ENCODE measurements at regions not wholly inside any gene's neighbourhood (a gene's known extent, or its start where the extent isn't known, plus 50 kb on each side); places are given as distances from the start of the nearest gene placed in this dataset.

DNA sequence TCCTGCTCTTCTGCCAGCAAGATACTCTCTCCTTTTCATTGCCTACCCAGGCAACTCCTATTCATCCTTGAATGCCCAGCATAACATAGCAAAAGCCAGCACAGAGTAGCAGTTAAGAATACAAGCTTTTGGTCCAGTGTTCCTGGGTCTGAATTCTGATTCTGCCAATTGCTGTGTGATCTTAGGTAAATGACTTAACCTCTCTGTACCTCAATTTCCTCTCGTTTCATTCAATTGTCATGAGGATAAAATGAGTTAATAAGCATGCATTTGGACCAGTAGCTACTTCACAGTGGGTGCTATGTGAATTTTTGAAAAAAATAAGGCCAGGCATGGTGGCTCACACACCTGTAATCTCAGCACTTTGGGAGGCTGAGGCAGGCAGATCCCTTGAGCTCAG is 346.0 kb downstream of the BUD13 start:
- no peak for ATAC-seq
- no peaks in the 10 kb centered on the region for H3K4me1 Mint-ChIP-seq
- H3K27me3 ChIP-seq (ENCODE audit: control insufficient read depth, insufficient read depth, low read length) = no peaks in the 10 kb centered on the region
- H3K27me3 Mint-ChIP-seq (ENCODE audit: low read depth in 2 of 2) = peaks cover 3 to 22% of the 10 kb centered on the region in 2 donors
- no CpG with 5 or more reads among the region's 1 CpG for WGBS (ENCODE audit: insufficient coverage)
- H3K9me3 ChIP-seq (ENCODE audit: control insufficient read depth, insufficient read depth, low read length) = no peaks in the 10 kb centered on the region
- no peaks in the 10 kb centered on the region for H3K36me3 ChIP-seq (ENCODE audit: control insufficient read depth, insufficient read depth, low read length)
- no peak overlapping the region for H3K27ac ChIP-seq (ENCODE audit: low read length)
- H3K27ac Mint-ChIP-seq = no peak overlapping the region
- H3K9me3 Mint-ChIP-seq = no peaks in the 10 kb centered on the region
- no peak for DNase-seq
- intact Hi-C loops (cut with micrococcal nuclease) = no loop called here
- H3K36me3 Mint-ChIP-seq = no peaks in the 10 kb centered on the region
- H3K4me3 Mint-ChIP-seq = no peak overlapping the region
- TF ChIP-seq, protein P1, sequence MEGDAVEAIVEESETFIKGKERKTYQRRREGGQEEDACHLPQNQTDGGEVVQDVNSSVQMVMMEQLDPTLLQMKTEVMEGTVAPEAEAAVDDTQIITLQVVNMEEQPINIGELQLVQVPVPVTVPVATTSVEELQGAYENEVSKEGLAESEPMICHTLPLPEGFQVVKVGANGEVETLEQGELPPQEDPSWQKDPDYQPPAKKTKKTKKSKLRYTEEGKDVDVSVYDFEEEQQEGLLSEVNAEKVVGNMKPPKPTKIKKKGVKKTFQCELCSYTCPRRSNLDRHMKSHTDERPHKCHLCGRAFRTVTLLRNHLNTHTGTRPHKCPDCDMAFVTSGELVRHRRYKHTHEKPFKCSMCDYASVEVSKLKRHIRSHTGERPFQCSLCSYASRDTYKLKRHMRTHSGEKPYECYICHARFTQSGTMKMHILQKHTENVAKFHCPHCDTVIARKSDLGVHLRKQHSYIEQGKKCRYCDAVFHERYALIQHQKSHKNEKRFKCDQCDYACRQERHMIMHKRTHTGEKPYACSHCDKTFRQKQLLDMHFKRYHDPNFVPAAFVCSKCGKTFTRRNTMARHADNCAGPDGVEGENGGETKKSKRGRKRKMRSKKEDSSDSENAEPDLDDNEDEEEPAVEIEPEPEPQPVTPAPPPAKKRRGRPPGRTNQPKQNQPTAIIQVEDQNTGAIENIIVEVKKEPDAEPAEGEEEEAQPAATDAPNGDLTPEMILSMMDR (IDR thresholded peaks at IDR 0.05) = no peak
- H3K4me1 ChIP-seq (ENCODE audit: control insufficient read depth, insufficient read depth, low read length) = no peaks in the 10 kb centered on the region
- H3K4me3 ChIP-seq (ENCODE audit: low read length) = no peak overlapping the region

DNA sequence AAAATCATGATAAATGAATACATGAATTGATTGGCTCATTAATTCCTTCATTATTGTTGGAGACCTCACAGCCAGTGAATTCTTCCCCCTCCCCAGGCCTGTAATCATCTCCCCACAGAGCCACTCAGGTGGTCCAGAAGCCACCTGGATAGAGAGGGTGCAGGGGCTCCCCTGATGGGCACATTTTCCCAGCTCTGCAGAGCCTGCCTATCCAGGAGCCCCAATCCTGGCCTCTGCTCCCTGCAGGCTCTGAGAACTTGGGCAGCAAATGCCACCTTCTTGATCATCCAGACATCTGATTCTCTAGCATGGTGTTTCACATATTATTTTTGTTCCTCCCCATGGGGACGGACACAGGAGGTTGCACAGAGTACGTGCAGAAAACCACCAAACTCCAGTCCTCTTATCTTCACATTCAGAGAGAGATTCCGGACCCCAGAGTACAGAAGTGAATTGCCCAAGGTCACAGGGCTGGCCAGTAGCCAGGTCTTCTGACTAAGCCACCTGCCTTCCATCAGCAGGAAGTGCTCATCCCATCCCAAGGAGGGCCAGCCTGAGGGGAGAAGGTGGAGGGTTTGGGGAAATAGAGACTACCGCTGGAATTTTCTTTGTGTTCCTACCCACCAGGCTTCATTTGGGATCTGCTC is 348.0 kb downstream of the BUD13 start:
- TF ChIP-seq, protein P1 (IDR thresholded peaks at IDR 0.05) = no peak
- no peaks in the 10 kb centered on the region for H3K27me3 ChIP-seq (ENCODE audit: control insufficient read depth, insufficient read depth, low read length)
- no peak overlapping the region for H3K27ac Mint-ChIP-seq
- no peaks in the 10 kb centered on the region for H3K9me3 ChIP-seq (ENCODE audit: control insufficient read depth, insufficient read depth, low read length)
- no peaks in the 10 kb centered on the region for H3K4me1 ChIP-seq (ENCODE audit: control insufficient read depth, insufficient read depth, low read length)
- 77% methylated on average over 4 of the region's 4 CpGs for WGBS (ENCODE audit: insufficient coverage)
- intact Hi-C loops (cut with micrococcal nuclease) = no loop called here
- no peaks in the 10 kb centered on the region for H3K4me1 Mint-ChIP-seq
- H3K36me3 Mint-ChIP-seq = no peaks in the 10 kb centered on the region
- no peak overlapping the region for H3K4me3 ChIP-seq (ENCODE audit: low read length)
- H3K27ac ChIP-seq (ENCODE audit: low read length) = no peak overlapping the region
- H3K27me3 Mint-ChIP-seq (ENCODE audit: low read depth in 2 of 2) = peaks cover 4 to 31% of the 10 kb centered on the region in 2 donors
- H3K36me3 ChIP-seq (ENCODE audit: control insufficient read depth, insufficient read depth, low read length) = no peaks in the 10 kb centered on the region
- no peaks in the 10 kb centered on the region for H3K9me3 Mint-ChIP-seq
- no peak for DNase-seq
- H3K4me3 Mint-ChIP-seq = no peak overlapping the region
- no peak for ATAC-seq

DNA sequence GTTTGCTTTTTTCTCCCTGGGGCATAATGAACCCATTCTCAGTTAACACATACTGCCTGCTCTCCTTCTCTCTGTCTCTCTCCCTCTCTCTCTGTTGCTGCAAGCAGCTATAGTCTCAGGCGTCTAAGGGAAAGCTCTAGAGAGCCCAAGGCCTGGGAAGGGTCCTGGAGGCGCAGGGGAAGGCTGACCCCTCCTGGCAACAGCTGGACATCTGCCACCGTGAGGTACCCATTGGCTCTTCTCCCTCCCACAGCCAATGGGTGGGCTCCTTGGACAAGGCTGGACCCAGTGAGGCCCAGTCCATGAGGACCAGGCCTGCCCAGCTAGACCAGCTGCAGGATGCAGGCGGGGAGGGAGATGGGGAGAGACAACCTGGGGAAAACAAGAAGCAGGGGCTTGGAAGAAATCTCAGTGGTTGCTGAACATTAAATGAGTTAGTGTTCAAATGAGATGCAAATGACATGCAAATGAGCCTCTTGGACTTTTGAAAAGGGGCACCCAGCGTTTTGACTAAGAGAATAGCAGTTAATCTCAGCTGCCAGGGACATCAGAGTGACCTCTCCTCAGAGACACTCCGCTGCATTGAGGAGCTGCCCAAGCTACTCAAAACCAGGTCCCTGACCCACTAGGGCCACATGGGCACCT is 349.7 kb downstream of the BUD13 start:
- H3K36me3 Mint-ChIP-seq = no peaks in the 10 kb centered on the region
- TF ChIP-seq, protein P1 (IDR thresholded peaks at IDR 0.05) = no peak
- no peak overlapping the region for H3K4me3 ChIP-seq (ENCODE audit: low read length)
- no peak overlapping the region for H3K27ac Mint-ChIP-seq
- H3K27ac ChIP-seq (ENCODE audit: low read length) = no peak overlapping the region
- no peaks in the 10 kb centered on the region for H3K9me3 Mint-ChIP-seq
- no peaks in the 10 kb centered on the region for H3K27me3 ChIP-seq (ENCODE audit: control insufficient read depth, insufficient read depth, low read length)
- no peaks in the 10 kb centered on the region for H3K4me1 ChIP-seq (ENCODE audit: control insufficient read depth, insufficient read depth, low read length)
- WGBS (ENCODE audit: insufficient coverage) = 79% methylated on average over 6 of the region's 6 CpGs
- no peaks in the 10 kb centered on the region for H3K4me1 Mint-ChIP-seq
- no peaks in the 10 kb centered on the region for H3K36me3 ChIP-seq (ENCODE audit: control insufficient read depth, insufficient read depth, low read length)
- intact Hi-C loops (cut with micrococcal nuclease) = no loop called here
- ATAC-seq = no peak
- no peak for DNase-seq
- H3K27me3 Mint-ChIP-seq (ENCODE audit: low read depth in 2 of 2) = peaks cover 3 to 23% of the 10 kb centered on the region in 2 donors
- no peak overlapping the region for H3K4me3 Mint-ChIP-seq
- H3K9me3 ChIP-seq (ENCODE audit: control insufficient read depth, insufficient read depth, low read length) = no peaks in the 10 kb centered on the region

DNA sequence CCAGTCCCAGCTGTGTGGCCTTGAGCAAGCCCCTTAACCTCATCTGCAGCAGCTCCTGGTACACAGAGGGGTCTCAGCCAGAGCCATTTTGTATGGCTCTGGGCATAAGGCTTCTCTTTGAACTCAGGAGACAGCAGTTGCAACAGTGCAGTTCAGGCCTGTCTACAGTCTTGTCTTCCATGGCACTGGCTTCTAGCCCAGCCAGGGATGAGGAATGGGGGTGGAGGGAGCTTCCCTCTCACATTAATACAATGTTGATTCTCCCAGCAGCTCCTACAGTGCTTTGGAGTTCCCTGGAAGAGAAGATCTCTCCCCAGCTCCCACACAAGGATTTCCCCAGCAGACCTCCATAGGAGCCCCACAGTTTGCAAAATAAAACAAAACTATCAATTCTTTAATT is 350.2 kb downstream of the BUD13 start:
- H3K27ac Mint-ChIP-seq = no peak overlapping the region
- H3K4me3 Mint-ChIP-seq = no peak overlapping the region
- no peaks in the 10 kb centered on the region for H3K36me3 Mint-ChIP-seq
- Histone ChIP-seq H3K36me3 (ENCODE audit: control insufficient read depth, insufficient read depth, low read length) (no peaks in the 10 kb centered on the region), H3K4me3 (ENCODE audit: low read length) (no peak overlapping the region), H3K27ac (ENCODE audit: low read length) (no peak overlapping the region), H3K9me3 (ENCODE audit: control insufficient read depth, insufficient read depth, low read length) (no peaks in the 10 kb centered on the region), H3K27me3 (ENCODE audit: control insufficient read depth, insufficient read depth, low read length) (no peaks in the 10 kb centered on the region), H3K4me1 (ENCODE audit: control insufficient read depth, insufficient read depth, low read length) (no peaks in the 10 kb centered on the region)
- H3K9me3 Mint-ChIP-seq = no peaks in the 10 kb centered on the region
- intact Hi-C loops (cut with micrococcal nuclease) = no loop called here
- H3K27me3 Mint-ChIP-seq (ENCODE audit: low read depth in 2 of 2) = peaks cover 6 to 18% of the 10 kb centered on the region in 2 donors
- no peak for ATAC-seq
- TF ChIP-seq, protein P1 (IDR thresholded peaks at IDR 0.05) = no peak
- DNase-seq = no peak
- H3K4me1 Mint-ChIP-seq = no peaks in the 10 kb centered on the region
